Sciatic nerve (tissue), 2 donors: ENCODE measurements at regions not wholly inside any gene's neighbourhood (a gene's known extent, or its start where the extent isn't known, plus 50 kb on each side); places are given as distances from the start of the nearest gene placed in this dataset.
"Not testable (repeated sequence)": the region's sequence is repeated elsewhere in the genome, so short reads cannot be mapped to it uniquely, and the experiment has no call there.

Experiments used
- ATAC-seq: fragments of 200-7000 bp; cut with Tn5 transposase; one replicate; pipeline ENCODE4 v1.9.1; 2020; ENCODE audit warnings: mild to moderate bottlenecking, moderate library complexity
- DNase-seq: peaks from one replicate; pipeline ENCODE4 v3.0.0-alpha.2; 2020; ENCODE audit warnings: low spot score
- intact Hi-C: fragments of 100-400 bp; cut with DNase I; formaldehyde crosslinking; loops from one replicate; pipeline ENCODE4 v1.14.2; 2022
- donor health status: DM: no; HTN: no; CAD: no.
- donor health status: DM: no; HTN: no; CAD: no.

GRCh38 chr2:126988482-126988881, 89.8 kb downstream of the TEX51 start:
- DNase-seq, result no peak
- intact Hi-C loops, result no loop called here
- ATAC-seq, result no peak

DNA sequence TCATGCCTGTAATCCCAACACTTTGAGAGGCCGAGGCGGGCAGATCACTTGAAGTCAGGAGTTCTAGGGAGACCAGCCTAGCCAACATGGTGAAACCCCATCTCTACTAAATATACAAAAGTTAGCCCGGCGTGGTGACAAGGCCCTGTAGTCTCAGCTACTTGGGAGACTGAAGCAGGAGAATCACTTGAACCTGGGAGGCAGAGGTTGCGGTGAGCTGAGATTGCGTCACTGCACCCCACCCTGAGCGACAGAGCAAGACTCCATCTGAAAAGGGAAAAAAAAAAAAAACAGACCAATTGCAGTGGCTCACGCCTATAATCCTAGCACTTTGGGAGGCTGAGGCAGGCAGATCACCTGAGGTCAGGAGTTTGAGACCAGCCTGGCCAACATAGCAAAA, 90.4 kb downstream of the TEX51 start:
- DNase-seq, intact Hi-C loops, ATAC-seq: not testable (repeated sequence)

DNA sequence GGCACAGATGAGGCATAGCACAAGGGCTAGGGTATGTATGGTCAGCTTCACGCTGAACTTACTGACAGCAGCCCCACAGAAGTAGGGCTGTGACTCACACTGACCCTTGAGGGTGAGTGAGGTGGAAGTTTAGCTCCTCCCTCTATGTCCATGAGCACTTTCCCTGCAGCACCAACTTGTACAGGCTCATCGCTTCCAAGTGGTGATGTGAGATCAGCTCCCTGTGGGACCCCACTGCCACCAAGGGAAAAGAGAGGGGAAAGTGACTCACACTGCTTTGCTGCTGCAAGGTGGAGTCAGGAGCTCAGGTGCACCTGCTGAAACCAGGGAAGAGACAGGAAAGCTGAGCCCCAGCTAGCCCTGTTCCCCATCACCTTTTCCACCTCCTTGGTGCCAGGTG, 91.5 kb downstream of the TEX51 start:
- intact Hi-C loops, result no loop called here
- DNase-seq (no peak), ATAC-seq (no peak)

- ATAC-seq (no peak), DNase-seq (no peak)
- intact Hi-C loops, result no loop called here
Measured at GRCh38 chr2:126990605-126991532, 92.2 kb downstream of the TEX51 start.

DNA sequence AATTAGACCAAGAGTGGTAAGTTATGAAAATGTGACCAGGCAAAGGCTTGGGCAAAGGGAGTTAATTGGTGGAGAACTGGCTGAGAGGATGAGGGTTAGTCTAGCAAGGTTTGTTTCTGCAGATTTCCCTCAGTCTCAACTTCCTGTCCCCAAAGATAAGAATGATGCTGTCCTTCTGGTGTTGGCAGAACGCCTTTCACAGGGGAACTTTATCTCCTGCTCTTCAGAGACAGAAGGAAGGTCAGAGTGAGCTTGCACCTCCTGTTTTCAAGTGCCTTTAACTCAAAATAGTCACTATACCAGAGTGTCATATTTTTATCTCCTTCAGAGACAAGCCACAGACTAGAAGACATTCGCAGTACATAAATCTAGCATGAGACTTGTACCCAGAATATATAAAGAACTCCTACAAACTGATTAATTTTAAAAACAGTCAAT, 95.7 kb downstream of the TEX51 start:
- intact Hi-C loops, result no loop called here
- ATAC-seq, result no peak
- no peak for DNase-seq

DNA sequence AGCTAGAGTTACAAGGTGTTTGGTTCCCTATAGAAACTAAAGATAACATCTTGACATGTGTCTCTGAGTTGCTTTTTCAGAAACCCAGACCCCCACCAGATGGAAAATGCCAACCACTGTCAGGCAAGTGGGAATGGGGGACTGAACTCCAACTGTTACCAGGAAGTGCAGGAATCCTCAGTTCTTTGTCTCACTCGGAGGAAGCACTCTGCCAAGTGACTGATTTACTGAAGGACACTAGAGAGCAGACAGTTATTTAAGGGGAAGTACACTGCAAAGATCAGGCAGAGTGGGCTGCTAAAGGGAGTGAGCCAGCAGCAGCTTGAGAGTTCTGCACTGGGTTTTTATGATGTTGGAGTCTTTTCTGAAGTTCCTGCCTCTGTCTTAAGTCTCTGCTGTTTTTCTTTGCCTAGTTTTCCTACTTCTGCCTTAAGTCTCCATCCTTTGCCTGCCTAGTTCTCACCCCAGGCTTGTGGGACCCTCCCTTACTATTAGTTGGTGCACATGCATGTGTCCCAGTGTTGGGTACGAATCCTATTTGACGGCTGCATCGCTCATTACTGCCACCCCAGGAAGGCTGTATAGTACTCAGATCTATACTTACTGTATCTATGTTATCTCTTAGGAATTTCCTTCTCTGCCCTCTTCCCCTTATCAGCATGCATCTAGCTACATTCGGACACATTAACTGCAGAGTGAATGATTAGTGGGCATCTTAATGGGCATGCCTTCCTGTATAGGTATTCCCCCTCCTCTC, 97.1 kb downstream of the TEX51 start:
- intact Hi-C loops, result no loop called here
- ATAC-seq, result no peak
- DNase-seq, result no peak

- ATAC-seq, result no peak
- intact Hi-C loops, result no loop called here
- DNase-seq, result no peak
Measured at GRCh38 chr2:126996378-126996699, 97.6 kb downstream of the TEX51 start.
